Adrenal gland (tissue), 9 donors: ENCODE measurements at regions not wholly inside any gene's neighbourhood (a gene's known extent, or its start where the extent isn't known, plus 50 kb on each side); places are given as distances from the start of the nearest gene placed in this dataset.

ENCODE experiments used
- DNase-seq, 7 donors: peaks; one replicate each; pipeline ENCODE4 v3.0.0-alpha.2; 2019 to 2020
- H3K27ac ChIP-seq, 5 donors: fragments of 200-600 bp; sonication (generic) in 4 of 5; 1 replicate in 3 of 5; 2 replicates in 2 of 5; pipeline versions ENCODE4 v1.5.1 to v1.8.0; 2016 to 2020; ENCODE audit warnings: mild to moderate bottlenecking in 1 of 5
- H3K27me3 ChIP-seq: fragments of 200-600 bp; 2 replicates; pipeline ENCODE4 v1.8.0; 2021
- H3K36me3 ChIP-seq, 2 donors: fragments of 200-600 bp; replicated peaks in 1 of 2; 1 replicate in 1 of 2; 2 replicates in 1 of 2; pipeline versions ENCODE4 v1.5.1 to v1.8.0; 2018 to 2022
- H3K4me1 ChIP-seq, 2 donors: fragments of 200-600 bp; replicated peaks in 1 of 2; 1 replicate in 1 of 2; 2 replicates in 1 of 2; pipeline versions ENCODE4 v1.5.1 to v1.8.0; 2018 to 2021
- H3K4me3 ChIP-seq, 4 donors: fragments of 200-600 bp; sonication (generic) in 3 of 4; one replicate each; pipeline ENCODE4 v1.5.1; 2016 to 2018
- H3K9me3 ChIP-seq, 3 donors: fragments of 200-600 bp; sonication (generic) in 1 of 3; replicated peaks in 1 of 3; 1 replicate in 2 of 3; 2 replicates in 1 of 3; pipeline versions ENCODE4 v1.5.1 to v1.8.0; 2016 to 2021
- CTCF ChIP-seq, 6 experiments: fragments of 450-650 bp in 4 of 6; fragments of 200-600 bp in 2 of 6; sonication (generic) in 1 of 6; IDR thresholded peaks; 1 replicate in 5 of 6; 2 replicates in 1 of 6; pipeline versions ENCODE4 v1.5.1 to v1.8.0; 2016 to 2021; ENCODE audit warnings: antibody characterized with exemption in 6 of 6, mild to moderate bottlenecking in 2 of 6, moderate library complexity in 1 of 6
- POLR2A ChIP-seq, 2 donors: fragments of 450-650 bp; IDR thresholded peaks; one replicate each; pipeline ENCODE4 v1.6.1; 2017; ENCODE audit warnings: antibody characterized with exemption in 2 of 2, mild to moderate bottlenecking in 2 of 2, moderate library complexity in 1 of 2
- WGBS, 4 donors: extraction: QIAGEN DNeasy Blood & Tissue Kit in 2 of 4; methylation state at CpG; one replicate each; pipeline versions ENCODE4 v1.1.5 to v1.1.7; 2013 to 2017; 5-methylcytosine and 5-hydroxymethylcytosine counted together
- intact Hi-C, 2 donors: fragments of 100-400 bp; cut with DNase I; formaldehyde crosslinking; loops; one replicate each; pipeline versions ENCODE4 v1.14.1 to v1.15.0; 2022 to 2023
- donor health status: healthy with polysubstance abuse.
- donor health status: Bipolar disorder and iron deficiency.
- donor health status: DM: yes; HTN: yes; CAD: no.
- donor health status: DM: no; HTN: no; CAD: no.
- donor health status: DM: no; HTN: no; CAD: no.

GRCh38 chr2:881204-881918, 69.3 kb upstream of the SNTG2 start:
- Histone ChIP-seq H3K9me3 (no peaks in the 10 kb centered on the region), H3K4me3 (no peak overlapping the region), H3K4me1 (peaks cover 0 to 4% of the 10 kb centered on the region in 2 donors), H3K27ac (peak overlapping the region in 2 of 5 donors; percentile 25 to 65), H3K36me3 (no peaks in the 10 kb centered on the region), H3K27me3 (no peaks in the 10 kb centered on the region)
- peak; percentile 53 to 78 (median 69) for DNase-seq
- intact Hi-C loops: no loop called here
- TF ChIP-seq POLR2A (IDR thresholded peaks at IDR 0.05): no peak
- no peak for TF ChIP-seq CTCF (IDR thresholded peaks at IDR 0.05)
- 43 to 65% (median 56%) methylated on average over 5 to 11 of the region's 11 CpGs for WGBS, 4 donors

GRCh38 chr2:880201-880970, 70.3 kb upstream of the SNTG2 start:
- peak in 1 of 7 donors; percentile 42 for DNase-seq
- peaks cover 0 to 4% of the 10 kb centered on the region in 2 donors for H3K4me1 ChIP-seq
- intact Hi-C loops: no loop called here
- no peaks in the 10 kb centered on the region for H3K27me3 ChIP-seq
- peak overlapping the region in 1 of 5 donors; percentile 25 for H3K27ac ChIP-seq
- H3K36me3 ChIP-seq: no peaks in the 10 kb centered on the region
- H3K9me3 ChIP-seq: no peaks in the 10 kb centered on the region
- WGBS, 4 donors: 85 to 92% (median 90%) methylated on average over 25 to 29 of the region's 29 CpGs
- no peak for TF ChIP-seq POLR2A (IDR thresholded peaks at IDR 0.05)
- no peak for TF ChIP-seq CTCF (IDR thresholded peaks at IDR 0.05)
- no peak overlapping the region for H3K4me3 ChIP-seq

GRCh38 chr2:879540-879939, 71.1 kb upstream of the SNTG2 start:
- Histone ChIP-seq H3K27ac (no peak overlapping the region), H3K27me3 (no peaks in the 10 kb centered on the region), H3K4me1 (peaks cover 0 to 4% of the 10 kb centered on the region in 2 donors), H3K9me3 (no peaks in the 10 kb centered on the region), H3K36me3 (no peaks in the 10 kb centered on the region), H3K4me3 (no peak overlapping the region)
- intact Hi-C loops: no loop called here
- no peak for DNase-seq
- WGBS, 4 donors: 92 to 95% (median 93%) methylated on average over 16 of the region's 16 CpGs
- TF ChIP-seq CTCF (IDR thresholded peaks at IDR 0.05) (no peak), POLR2A (IDR thresholded peaks at IDR 0.05) (no peak)

DNA sequence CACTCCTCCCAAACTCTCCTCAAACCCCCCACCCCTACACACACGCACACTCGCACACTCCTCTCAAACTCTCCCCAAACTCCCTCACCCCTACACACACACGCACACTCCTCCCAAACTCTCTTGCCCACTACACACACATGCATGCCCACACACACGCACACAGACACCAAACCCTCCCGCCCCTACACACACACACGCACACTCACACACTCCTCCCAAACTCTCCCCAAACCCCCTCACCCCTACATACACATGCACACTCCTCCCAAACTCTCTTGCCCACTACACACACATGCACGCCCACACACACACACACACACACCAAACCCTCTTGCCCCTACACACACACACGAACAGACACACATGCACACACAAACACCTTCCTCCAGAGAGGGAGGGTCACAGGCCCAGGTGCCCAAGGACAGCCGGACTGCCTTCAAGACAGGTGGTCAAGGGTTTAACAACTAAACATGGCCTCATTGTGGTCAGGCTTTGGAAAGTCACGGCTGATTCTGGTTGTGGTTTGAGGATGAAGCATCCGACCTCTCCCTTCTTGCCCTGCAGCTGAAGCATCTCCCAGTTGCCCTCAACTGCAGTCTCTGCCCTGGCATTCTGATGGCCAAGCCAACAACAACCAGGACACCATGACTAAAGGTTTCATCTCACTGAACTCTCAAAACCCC, 72.3 kb upstream of the SNTG2 start:
- Histone ChIP-seq H3K27ac (no peak overlapping the region), H3K36me3 (no peaks in the 10 kb centered on the region), H3K27me3 (no peaks in the 10 kb centered on the region), H3K4me3 (no peak overlapping the region), H3K4me1 (peaks cover 0 to 4% of the 10 kb centered on the region in 2 donors), H3K9me3 (no peaks in the 10 kb centered on the region)
- WGBS, 4 donors: 84 to 92% (median 89%) methylated on average over 10 to 11 of the region's 11 CpGs
- TF ChIP-seq POLR2A (IDR thresholded peaks at IDR 0.05): no peak
- TF ChIP-seq CTCF (IDR thresholded peaks at IDR 0.05): no peak
- intact Hi-C loops: no loop called here
- peak in 1 of 7 donors; percentile 28 for DNase-seq
